GM23338 (cell line): ENCODE measurements at regions not wholly inside any gene's neighbourhood (a gene's known extent, or its start where the extent isn't known, plus 50 kb on each side); places are given as distances from the start of the nearest gene placed in this dataset.

Experiments used
- EZH2 ChIP-seq: fragments of 200-600 bp; sonication (generic); IDR thresholded peaks from one replicate; pipeline ENCODE4 v1.8.0; 2017; ENCODE audit warnings: antibody characterized with exemption, mild to moderate bottlenecking, low read depth; ENCODE audit not compliant: unreplicated experiment
- EZH2phosphoT487 ChIP-seq: fragments of 200-600 bp; sonication (generic); IDR thresholded peaks from one replicate; pipeline ENCODE4 v1.8.1; 2018; ENCODE audit warnings: antibody characterized with exemption; ENCODE audit not compliant: unreplicated experiment
- JUNB ChIP-seq: IDR thresholded peaks from one replicate; pipeline ENCODE4 v1.6.1; 2016; ENCODE audit warnings: antibody characterized with exemption; ENCODE audit not compliant: unreplicated experiment
- POLR2AphosphoS5 ChIP-seq: IDR thresholded peaks from 2 replicates; pipeline ENCODE4 v1.6.1; 2016; ENCODE audit warnings: antibody characterized with exemption, low read depth
- STAT1 ChIP-seq: IDR thresholded peaks from one replicate; pipeline ENCODE4 v1.6.1; 2016; ENCODE audit warnings: antibody characterized with exemption; ENCODE audit not compliant: unreplicated experiment
- ZNF331 ChIP-seq: fragments of 250-450 bp; sonication (Bioruptor Pico); IDR thresholded peaks from 2 replicates; pipeline ENCODE4 v1.5.0; 2020; ENCODE audit warnings: low read depth, mild to moderate bottlenecking, moderate library complexity
- TF ChIP-seq, protein P1 (sequence below), 2 experiments: fragments of 200-600 bp in 1 of 2; sonication (generic) in 1 of 2; conservative IDR thresholded peaks; 2 replicates each; pipeline versions ENCODE4 v1.5.1 to v1.6.1; 2016 to 2017; ENCODE audit warnings: antibody characterized with exemption in 2 of 2, low read depth in 2 of 2, mild to moderate bottlenecking in 2 of 2, moderate library complexity in 1 of 2
- TF ChIP-seq, protein P2 (sequence below): IDR thresholded peaks from one replicate; pipeline ENCODE4 v1.6.1; 2018; ENCODE audit warnings: antibody characterized with exemption; ENCODE audit not compliant: unreplicated experiment

DNA sequence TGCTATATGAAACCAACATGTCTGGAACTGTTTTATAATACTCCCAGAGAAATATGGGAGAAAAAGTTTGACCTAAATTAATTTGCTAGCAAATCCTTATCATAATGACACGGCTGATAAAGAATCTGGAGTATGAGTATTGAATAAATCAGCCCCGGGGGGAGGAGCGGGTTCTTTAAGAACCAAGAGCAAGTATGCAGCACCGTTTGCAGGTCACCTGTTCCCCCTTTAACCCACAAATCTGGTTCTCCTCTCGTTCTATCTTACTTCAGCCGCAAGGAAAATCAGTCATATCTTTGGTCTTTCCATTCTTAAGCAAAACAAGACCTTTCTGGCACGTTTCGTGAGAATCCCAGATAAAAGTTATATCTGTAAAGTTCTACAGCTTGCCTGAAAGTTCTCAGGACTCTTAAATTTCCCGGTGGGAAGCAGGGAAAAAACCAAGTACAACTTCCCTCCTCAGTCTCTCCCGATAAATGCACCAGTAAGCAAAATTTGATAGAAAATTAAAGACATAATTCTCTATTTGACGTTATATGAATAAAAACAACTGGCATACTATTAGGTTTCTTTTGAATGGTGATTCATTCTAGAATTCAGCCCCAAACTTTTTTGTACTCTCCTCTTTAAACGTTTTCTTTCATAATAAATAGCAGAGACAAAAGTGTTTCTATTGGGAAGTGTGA, 348.6 kb downstream of the ZBBX start:
- TF ChIP-seq, protein P1, sequence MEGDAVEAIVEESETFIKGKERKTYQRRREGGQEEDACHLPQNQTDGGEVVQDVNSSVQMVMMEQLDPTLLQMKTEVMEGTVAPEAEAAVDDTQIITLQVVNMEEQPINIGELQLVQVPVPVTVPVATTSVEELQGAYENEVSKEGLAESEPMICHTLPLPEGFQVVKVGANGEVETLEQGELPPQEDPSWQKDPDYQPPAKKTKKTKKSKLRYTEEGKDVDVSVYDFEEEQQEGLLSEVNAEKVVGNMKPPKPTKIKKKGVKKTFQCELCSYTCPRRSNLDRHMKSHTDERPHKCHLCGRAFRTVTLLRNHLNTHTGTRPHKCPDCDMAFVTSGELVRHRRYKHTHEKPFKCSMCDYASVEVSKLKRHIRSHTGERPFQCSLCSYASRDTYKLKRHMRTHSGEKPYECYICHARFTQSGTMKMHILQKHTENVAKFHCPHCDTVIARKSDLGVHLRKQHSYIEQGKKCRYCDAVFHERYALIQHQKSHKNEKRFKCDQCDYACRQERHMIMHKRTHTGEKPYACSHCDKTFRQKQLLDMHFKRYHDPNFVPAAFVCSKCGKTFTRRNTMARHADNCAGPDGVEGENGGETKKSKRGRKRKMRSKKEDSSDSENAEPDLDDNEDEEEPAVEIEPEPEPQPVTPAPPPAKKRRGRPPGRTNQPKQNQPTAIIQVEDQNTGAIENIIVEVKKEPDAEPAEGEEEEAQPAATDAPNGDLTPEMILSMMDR (conservative IDR thresholded peaks at IDR 0.05; ENCODE audit: low read depth in 2 of 2), result no peak
- TF ChIP-seq EZH2phosphoT487 (no peak), EZH2 (no peak), POLR2AphosphoS5 (no peak), JUNB (no peak), STAT1 (no peak), ZNF331 (CRISPR knock-in tag) (no peak)
- TF ChIP-seq, protein P2, sequence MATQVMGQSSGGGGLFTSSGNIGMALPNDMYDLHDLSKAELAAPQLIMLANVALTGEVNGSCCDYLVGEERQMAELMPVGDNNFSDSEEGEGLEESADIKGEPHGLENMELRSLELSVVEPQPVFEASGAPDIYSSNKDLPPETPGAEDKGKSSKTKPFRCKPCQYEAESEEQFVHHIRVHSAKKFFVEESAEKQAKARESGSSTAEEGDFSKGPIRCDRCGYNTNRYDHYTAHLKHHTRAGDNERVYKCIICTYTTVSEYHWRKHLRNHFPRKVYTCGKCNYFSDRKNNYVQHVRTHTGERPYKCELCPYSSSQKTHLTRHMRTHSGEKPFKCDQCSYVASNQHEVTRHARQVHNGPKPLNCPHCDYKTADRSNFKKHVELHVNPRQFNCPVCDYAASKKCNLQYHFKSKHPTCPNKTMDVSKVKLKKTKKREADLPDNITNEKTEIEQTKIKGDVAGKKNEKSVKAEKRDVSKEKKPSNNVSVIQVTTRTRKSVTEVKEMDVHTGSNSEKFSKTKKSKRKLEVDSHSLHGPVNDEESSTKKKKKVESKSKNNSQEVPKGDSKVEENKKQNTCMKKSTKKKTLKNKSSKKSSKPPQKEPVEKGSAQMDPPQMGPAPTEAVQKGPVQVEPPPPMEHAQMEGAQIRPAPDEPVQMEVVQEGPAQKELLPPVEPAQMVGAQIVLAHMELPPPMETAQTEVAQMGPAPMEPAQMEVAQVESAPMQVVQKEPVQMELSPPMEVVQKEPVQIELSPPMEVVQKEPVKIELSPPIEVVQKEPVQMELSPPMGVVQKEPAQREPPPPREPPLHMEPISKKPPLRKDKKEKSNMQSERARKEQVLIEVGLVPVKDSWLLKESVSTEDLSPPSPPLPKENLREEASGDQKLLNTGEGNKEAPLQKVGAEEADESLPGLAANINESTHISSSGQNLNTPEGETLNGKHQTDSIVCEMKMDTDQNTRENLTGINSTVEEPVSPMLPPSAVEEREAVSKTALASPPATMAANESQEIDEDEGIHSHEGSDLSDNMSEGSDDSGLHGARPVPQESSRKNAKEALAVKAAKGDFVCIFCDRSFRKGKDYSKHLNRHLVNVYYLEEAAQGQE, result no peak
